Parathyroid adenoma (tissue), 2 donors: ENCODE measurements at regions not wholly inside any gene's neighbourhood (a gene's known extent, or its start where the extent isn't known, plus 50 kb on each side); places are given as distances from the start of the nearest gene placed in this dataset.

ENCODE experiments used
- H2AFZ ChIP-seq: fragments of 300-600 bp; sonication (generic); one replicate; pipeline ENCODE4 v1.7.0; 2017; ENCODE audit warnings: antibody characterized with exemption, mild to moderate bottlenecking
- H3K27ac ChIP-seq: fragments of 300-600 bp; sonication (generic); one replicate; pipeline ENCODE4 v1.7.0; 2017
- H3K27me3 ChIP-seq: fragments of 300-600 bp; sonication (generic); one replicate; pipeline ENCODE4 v1.7.0; 2017; ENCODE audit warnings: low read length; ENCODE audit not compliant: control insufficient read depth, insufficient read depth
- H3K36me3 ChIP-seq: fragments of 300-600 bp; sonication (generic); one replicate; pipeline ENCODE4 v1.7.0; 2017; ENCODE audit warnings: low read length; ENCODE audit not compliant: control insufficient read depth, insufficient read depth
- H3K4me1 ChIP-seq: fragments of 300-600 bp; sonication (generic); one replicate; pipeline ENCODE4 v1.7.0; 2017; ENCODE audit warnings: control low read depth
- H3K4me2 ChIP-seq: fragments of 300-600 bp; sonication (generic); one replicate; pipeline ENCODE4 v1.7.0; 2017; ENCODE audit warnings: low read length
- H3K4me3 ChIP-seq: fragments of 300-600 bp; sonication (generic); one replicate; pipeline ENCODE4 v1.7.0; 2017; ENCODE audit warnings: low read depth, low read length
- H3K79me2 ChIP-seq: fragments of 300-600 bp; sonication (generic); one replicate; pipeline ENCODE4 v1.7.0; 2017; ENCODE audit warnings: control low read depth
- H3K9ac ChIP-seq: fragments of 300-600 bp; sonication (generic); one replicate; pipeline ENCODE4 v1.7.0; 2017; ENCODE audit warnings: mild to moderate bottlenecking
- H3K9me3 ChIP-seq: fragments of 300-600 bp; sonication (generic); one replicate; pipeline ENCODE4 v1.7.0; 2017; ENCODE audit warnings: low read length; ENCODE audit not compliant: control insufficient read depth
- CTCF ChIP-seq: fragments of 300-600 bp; sonication (generic); IDR thresholded peaks from one replicate; pipeline ENCODE4 v1.7.0; 2017; ENCODE audit warnings: antibody characterized with exemption, mild to moderate bottlenecking
- donor health status: primary hyperparathyroidism.

- TF ChIP-seq CTCF: no peak
- no peaks in the 10 kb centered on the region for H3K36me3 ChIP-seq
- H3K27me3 ChIP-seq: no peaks in the 10 kb centered on the region
- no peaks in the 10 kb centered on the region for H3K4me1 ChIP-seq
- no peak overlapping the region for H3K4me2 ChIP-seq
- no peak overlapping the region for H3K9ac ChIP-seq
- no peaks in the 10 kb centered on the region for H3K9me3 ChIP-seq
- H3K4me3 ChIP-seq: no peak overlapping the region
- no peak overlapping the region for H2AFZ ChIP-seq
- H3K79me2 ChIP-seq: no peaks in the 10 kb centered on the region
- no peak overlapping the region for H3K27ac ChIP-seq
Observed at GRCh38 chr18:73850782-73851181, 296.9 kb downstream of the FBXO15 start.

- TF ChIP-seq CTCF: no peak
- no peak overlapping the region for H3K9ac ChIP-seq
- H3K4me1 ChIP-seq: no peaks in the 10 kb centered on the region
- no peak overlapping the region for H3K27ac ChIP-seq
- no peak overlapping the region for H3K4me2 ChIP-seq
- no peak overlapping the region for H2AFZ ChIP-seq
- no peak overlapping the region for H3K4me3 ChIP-seq
- no peaks in the 10 kb centered on the region for H3K36me3 ChIP-seq
- H3K79me2 ChIP-seq: no peaks in the 10 kb centered on the region
- H3K9me3 ChIP-seq: no peaks in the 10 kb centered on the region
- no peaks in the 10 kb centered on the region for H3K27me3 ChIP-seq
Observed at GRCh38 chr18:73848656-73849055, 299.0 kb downstream of the FBXO15 start.

- Histone ChIP-seq H3K9ac (no peak overlapping the region), H3K4me2 (no peak overlapping the region), H2AFZ (no peak overlapping the region), H3K79me2 (no peaks in the 10 kb centered on the region), H3K4me1 (peaks cover 3% of the 10 kb centered on the region), H3K27me3 (no peaks in the 10 kb centered on the region), H3K9me3 (no peaks in the 10 kb centered on the region), H3K36me3 (no peaks in the 10 kb centered on the region), H3K27ac (no peak overlapping the region), H3K4me3 (no peak overlapping the region)
- no peak for TF ChIP-seq CTCF
Observed at GRCh38 chr18:73843455-73843854, 304.2 kb downstream of the FBXO15 start.

- H3K9ac ChIP-seq: no peak overlapping the region
- H3K9me3 ChIP-seq: no peaks in the 10 kb centered on the region
- H3K36me3 ChIP-seq: no peaks in the 10 kb centered on the region
Observed at GRCh38 chr18:73842795-73843394, 304.7 kb downstream of the FBXO15 start.

More at GRCh38 chr18:73842795-73843394, 304.7 kb downstream of the FBXO15 start:
- no peak overlapping the region for H3K27ac ChIP-seq
- no peaks in the 10 kb centered on the region for H3K27me3 ChIP-seq
- peak; percentile 60 for TF ChIP-seq CTCF
- H3K4me3 ChIP-seq: peak overlapping the region; percentile 29
- H3K4me2 ChIP-seq: peak overlapping the region; percentile 59
- no peaks in the 10 kb centered on the region for H3K79me2 ChIP-seq
- H3K4me1 ChIP-seq: peaks cover 3% of the 10 kb centered on the region
- H2AFZ ChIP-seq: no peak overlapping the region
